RWPE1 (cell line): ENCODE measurements at regions not wholly inside any gene's neighbourhood (a gene's known extent, or its start where the extent isn't known, plus 50 kb on each side); places are given as distances from the start of the nearest gene placed in this dataset.

Experiments
- CTCF ChIA-PET: fragments of 350-600 bp; sonication (Branson Sonifier 250); formaldehyde crosslinking; extraction: SDS; loops from one replicate; lab custom pipeline; 2021; lab: Yijun Ruan, JAX
- POLR2A ChIA-PET: fragments of 400-600 bp; formaldehyde crosslinking; extraction: SDS; loops from one replicate; lab custom pipeline; 2020; ENCODE audit warnings: antibody characterized with exemption; ENCODE audit not compliant: low non-redundant PET; lab: Yijun Ruan, JAX
- DNase-seq: peaks from one replicate; pipeline ENCODE4 v3.0.0; 2012; ENCODE audit warnings: low spot score
- H3K27ac ChIP-seq: fragments of 450-650 bp; 2 replicates; pipeline ENCODE4 v1.5.1; 2017
- CTCF ChIP-seq: fragments of 450-650 bp; conservative IDR thresholded peaks from 2 replicates; pipeline ENCODE4 v1.5.1; 2017; ENCODE audit warnings: low read depth, mild to moderate bottlenecking

- no peak for DNase-seq
- H3K27ac ChIP-seq, result no peak overlapping the region
- POLR2A ChIA-PET, result no interaction called here
- CTCF ChIA-PET, result no interaction called here
- TF ChIP-seq CTCF, result no peak
These were observed 52.1 kb upstream of the HTATIP2 start for GRCh38 chr11:20311444-20311843.

- CTCF ChIA-PET, result interaction anchor here (1.0 kb wide), 1 partner anchor 15 kb away, joined by 3 read pairs; no protein-coding TSS in a partner anchor
- no peak for TF ChIP-seq CTCF
- DNase-seq, result no peak
- POLR2A ChIA-PET, result no interaction called here
- H3K27ac ChIP-seq, result no peak overlapping the region
These were observed 52.7 kb upstream of the HTATIP2 start for GRCh38 chr11:20310596-20311394.

- H3K27ac ChIP-seq, result no peak overlapping the region
- DNase-seq, result no peak
- ChIA-PET POLR2A (no interaction called here), CTCF (interaction anchor here (1.0 kb wide), 1 partner anchor 14 kb away, joined by 3 read pairs; no protein-coding TSS in a partner anchor)
- no peak for TF ChIP-seq CTCF
These were observed 53.4 kb upstream of the HTATIP2 start for GRCh38 chr11:20310137-20310536.

- ChIA-PET CTCF (no interaction called here), POLR2A (no interaction called here)
- no peak overlapping the region for H3K27ac ChIP-seq
- no peak for TF ChIP-seq CTCF
- no peak for DNase-seq
These were observed 54.1 kb upstream of the HTATIP2 start for GRCh38 chr11:20309231-20310025.

- CTCF ChIA-PET, result no interaction called here
- no peak for TF ChIP-seq CTCF
- no peak for DNase-seq
- no peak overlapping the region for H3K27ac ChIP-seq
- POLR2A ChIA-PET, result no interaction called here
These were observed 54.9 kb upstream of the HTATIP2 start for GRCh38 chr11:20308601-20309000.

GRCh38 chr11:20303391-20303965, 60.0 kb upstream of the HTATIP2 start:
- CTCF ChIA-PET, result interaction anchor here (0.7 kb wide), 1 partner anchor 1030 kb away, joined by 4 read pairs; no protein-coding TSS in a partner anchor
- TF ChIP-seq CTCF, result no peak
- DNase-seq, result no peak

More at GRCh38 chr11:20303391-20303965, 60.0 kb upstream of the HTATIP2 start:
- POLR2A ChIA-PET, result no interaction called here
- H3K27ac ChIP-seq, result no peak overlapping the region
